HCT116 (cell line): ENCODE measurements at regions not wholly inside any gene's neighbourhood (a gene's known extent, or its start where the extent isn't known, plus 50 kb on each side); places are given as distances from the start of the nearest gene placed in this dataset.

Source experiments
- ATAC-seq: fragments of 200-7000 bp; cut with Tn5 transposase; 2 replicates; pipeline ENCODE4 v1.9.1; 2020; ENCODE audit warnings: mild to moderate bottlenecking, moderate library complexity
- BruUV-seq: library from RNA; stranded (reverse); fragments of 400-500 nt; replicated peaks from 2 replicates; lab custom pipeline; 2021; lab: Mats Ljungman, UMichigan
- CTCF ChIA-PET: fragments of 300-600 bp; sonication (Branson Sonifier 250); formaldehyde crosslinking; loops from one replicate; lab custom pipeline; 2021; ENCODE audit warnings: antibody characterized with exemption; lab: Charles Lee
- POLR2A ChIA-PET: fragments of 300-600, 350-600 bp; sonication (Branson Sonifier 250); formaldehyde crosslinking; loops from one replicate; lab custom pipeline; 2021; ENCODE audit warnings: antibody characterized with exemption; lab: Charles Lee
- RAD21 ChIA-PET, 2 experiments: fragments of 300-600 bp; sonication (Branson Sonifier 250); formaldehyde crosslinking; loops; one replicate each; lab custom pipeline; 2023; ENCODE audit warnings: low total read pairs in 2 of 2; ENCODE audit not compliant: uncharacterized antibody in 2 of 2, unreplicated experiment in 2 of 2, low non-redundant PET in 1 of 2; lab: Charles Lee
- DNase-seq: peaks from one replicate; pipeline ENCODE4 v3.0.0-alpha.2; 2010; ENCODE audit warnings: low read depth, low spot score
- H2AFZ ChIP-seq: fragments of 200-600 bp; shearing (Covaris generic), sonication (generic); 2 replicates; pipeline ENCODE4 v1.6.1; 2017; ENCODE audit warnings: low read depth, mixed run types, mixed read lengths, antibody characterized with exemption, low read length; ENCODE audit not compliant: poor library complexity, severe bottlenecking
- H3K27ac ChIP-seq: 2 replicates; pipeline ENCODE4 v1.5.1; 2012; ENCODE audit warnings: low read depth, low read length
- H3K27me3 ChIP-seq: fragments of 200-600 bp; sonication (generic); 2 replicates; pipeline ENCODE4 v1.6.1; 2016; ENCODE audit warnings: mixed run types, low read length, mixed read lengths; ENCODE audit not compliant: insufficient read depth
- H3K36me3 ChIP-seq, 2 experiments: fragments of 200-500 bp in 1 of 2; fragments of 200-600 bp in 1 of 2; sonication (Bioruptor generic) in 1 of 2; sonication (generic) in 1 of 2; 2 replicates each; pipeline versions ENCODE4 v1.5.1 to v1.6.1; 2014 to 2016; ENCODE audit warnings: low read length in 2 of 2, inconsistent platforms in 1 of 2, mixed read lengths in 1 of 2, mixed run types in 1 of 2; ENCODE audit not compliant: insufficient read depth in 2 of 2, control insufficient read depth in 1 of 2
- H3K4me1 ChIP-seq, 2 experiments: fragments of 200-600 bp in 1 of 2; sonication (generic) in 1 of 2; 2 replicates each; pipeline versions ENCODE4 v1.5.1 to v1.6.1; 2012 to 2017; ENCODE audit warnings: low read length in 2 of 2, inconsistent platforms in 1 of 2, mild to moderate bottlenecking in 1 of 2, mixed read lengths in 1 of 2, mixed run types in 1 of 2, moderate library complexity in 1 of 2; ENCODE audit not compliant: insufficient read depth in 2 of 2, control insufficient read depth in 1 of 2
- H3K4me2 ChIP-seq: fragments of 200-600 bp; sonication (generic); 2 replicates; pipeline ENCODE4 v1.6.1; 2017; ENCODE audit warnings: mixed run types, low read length, mixed read lengths
- H3K4me3 ChIP-seq, 2 experiments: fragments of 200-600 bp in 1 of 2; sonication (generic) in 1 of 2; replicated peaks in 1 of 2; 2 replicates each; pipeline ENCODE4 v1.5.1; 2011 to 2016; ENCODE audit warnings: low read length in 2 of 2, control low read depth in 1 of 2, low read depth in 1 of 2, mild to moderate bottlenecking in 1 of 2, mixed read lengths in 1 of 2, mixed run types in 1 of 2
- H3K79me2 ChIP-seq: fragments of 200-600 bp; sonication (generic); 2 replicates; pipeline ENCODE4 v1.6.1; 2017; ENCODE audit warnings: mild to moderate bottlenecking, mixed run types, low read length, moderate library complexity, mixed read lengths; ENCODE audit not compliant: insufficient read depth
- H3K9ac ChIP-seq: fragments of 200-600 bp; sonication (generic); 2 replicates; pipeline ENCODE4 v1.6.1; 2016; ENCODE audit warnings: low read length, mixed read lengths
- H3K9me2 ChIP-seq: fragments of 200-600 bp; sonication (generic), shearing (Covaris generic); 2 replicates; pipeline ENCODE4 v1.6.1; 2017; ENCODE audit warnings: mixed run types, mild to moderate bottlenecking, moderate library complexity; ENCODE audit not compliant: insufficient read depth
- H3K9me3 ChIP-seq, 2 experiments: fragments of 200-500 bp in 1 of 2; fragments of 200-600 bp in 1 of 2; sonication (Bioruptor generic) in 1 of 2; sonication (generic) in 1 of 2; 2 replicates each; pipeline ENCODE4 v1.6.1; 2014 to 2017; ENCODE audit warnings: low read length in 2 of 2, mixed read lengths in 2 of 2, inconsistent platforms in 1 of 2, low read depth in 1 of 2, mild to moderate bottlenecking in 1 of 2, mixed run types in 1 of 2, moderate library complexity in 1 of 2; ENCODE audit not compliant: control insufficient read depth in 1 of 2, insufficient read depth in 1 of 2
- H4K20me1 ChIP-seq: fragments of 200-600 bp; sonication (generic), shearing (Covaris generic); 2 replicates; pipeline ENCODE4 v1.6.1; 2017; ENCODE audit warnings: mixed run types, mild to moderate bottlenecking, moderate library complexity; ENCODE audit not compliant: insufficient read depth
- CEBPB ChIP-seq: IDR thresholded peaks from 2 replicates; pipeline ENCODE4 v1.6.1; 2012; ENCODE audit warnings: low read depth
- EGR1 ChIP-seq: IDR thresholded peaks from 2 replicates; pipeline ENCODE4 v1.6.1; 2012; ENCODE audit warnings: low read depth
- ELF1 ChIP-seq: IDR thresholded peaks from 2 replicates; pipeline ENCODE4 v1.6.1; 2012; ENCODE audit warnings: low read depth, borderline replicate concordance
- EZH2 ChIP-seq: fragments of 200-600 bp; sonication (generic); IDR thresholded peaks from 2 replicates; pipeline ENCODE4 v1.6.1; 2017; ENCODE audit warnings: antibody characterized with exemption, mixed run types
- EZH2phosphoT487 ChIP-seq: fragments of 200-600 bp; IDR thresholded peaks from 2 replicates; pipeline ENCODE4 v1.6.1; 2018; ENCODE audit warnings: antibody characterized with exemption, borderline replicate concordance
- FOSL1 ChIP-seq: IDR thresholded peaks from 2 replicates; pipeline ENCODE4 v1.6.1; 2012; ENCODE audit warnings: low read depth
- JUND ChIP-seq: IDR thresholded peaks from 2 replicates; pipeline ENCODE4 v1.6.1; 2012
- POLR2A ChIP-seq: IDR thresholded peaks from 2 replicates; pipeline ENCODE4 v1.7.0; 2011; ENCODE audit warnings: borderline replicate concordance; ENCODE audit not compliant: insufficient read depth, insufficient read length; ENCODE audit errors: extremely low read depth
- POLR2AphosphoS5 ChIP-seq: IDR thresholded peaks from 2 replicates; pipeline ENCODE4 v1.6.1; 2011; ENCODE audit warnings: mild to moderate bottlenecking, low read depth, low read length, moderate library complexity
- RAD21 ChIP-seq: IDR thresholded peaks from 2 replicates; pipeline ENCODE4 v1.6.1; 2012; ENCODE audit warnings: low read depth, mild to moderate bottlenecking
- SP1 ChIP-seq: IDR thresholded peaks from 2 replicates; pipeline ENCODE4 v1.6.1; 2012; ENCODE audit warnings: low read depth
- SRF ChIP-seq: IDR thresholded peaks from 2 replicates; pipeline ENCODE4 v1.6.1; 2012; ENCODE audit warnings: low read depth
- YY1 ChIP-seq: IDR thresholded peaks from 2 replicates; pipeline ENCODE4 v1.6.1; 2011; ENCODE audit warnings: low read length, low read depth, moderate library complexity, mild to moderate bottlenecking; ENCODE audit not compliant: insufficient replicate concordance; ENCODE audit errors: extremely low read depth
- ZBTB33 ChIP-seq: IDR thresholded peaks from 2 replicates; pipeline ENCODE4 v1.6.1; 2011; ENCODE audit warnings: mild to moderate bottlenecking, low read length, moderate library complexity; ENCODE audit not compliant: insufficient replicate concordance; ENCODE audit errors: extremely low read depth
- ZFX ChIP-seq: fragments of 450-650 bp; IDR thresholded peaks from 2 replicates; pipeline ENCODE4 v1.6.1; 2017
- intact Hi-C: fragments of 100-400 bp; cut with micrococcal nuclease; formaldehyde crosslinking; loops from 2 replicates; pipeline ENCODE4 v1.10.0; 2022
- TF ChIP-seq, protein P1 (sequence below): IDR thresholded peaks from 2 replicates; pipeline ENCODE4 v1.6.1; 2012
- TF ChIP-seq, protein P2 (sequence below), 3 experiments: fragments of 200-600 bp in 1 of 3; sonication (generic) in 1 of 3; IDR thresholded peaks in 2 of 3; conservative IDR thresholded peaks in 1 of 3; 2 replicates each; pipeline ENCODE4 v1.5.1; 2012 to 2017; ENCODE audit warnings: low read depth in 2 of 3, low read length in 2 of 3, antibody characterized with exemption in 1 of 3, borderline replicate concordance in 1 of 3, control low read depth in 1 of 3, mild to moderate bottlenecking in 1 of 3, mixed read lengths in 1 of 3, mixed run types in 1 of 3, moderate library complexity in 1 of 3; ENCODE audit not compliant: insufficient read depth in 1 of 3
- TF ChIP-seq, protein P3 (sequence below): IDR thresholded peaks from 2 replicates; pipeline ENCODE4 v1.6.1; 2012; ENCODE audit warnings: low read depth
- TF ChIP-seq, protein P4 (sequence below): IDR thresholded peaks from 2 replicates; pipeline ENCODE4 v1.6.1; 2012

GRCh38 chr3:135779590-135780235 lies 185.8 kb upstream of the PPP2R3A start:
- no peak overlapping the region for H3K27ac ChIP-seq
- intact Hi-C loops = no loop called here
- no peak overlapping the region for H3K4me2 ChIP-seq
- no peak overlapping the region for H3K9ac ChIP-seq
- H3K9me3 ChIP-seq = no peaks in the 10 kb centered on the region
- BruUV-seq = no TSS peak
- ATAC-seq = no peak
- ChIA-PET CTCF (no interaction called here), RAD21 (no interaction called here), POLR2A (no interaction called here)
- H4K20me1 ChIP-seq = no peaks in the 10 kb centered on the region
- no peaks in the 10 kb centered on the region for H3K4me1 ChIP-seq
- no peak for DNase-seq
- no peaks in the 10 kb centered on the region for H3K9me2 ChIP-seq
- H3K4me3 ChIP-seq = no peak overlapping the region
- peaks cover 28% of the 10 kb centered on the region for H3K27me3 ChIP-seq
- no peaks in the 10 kb centered on the region for H3K36me3 ChIP-seq
- TF ChIP-seq, protein P1, sequence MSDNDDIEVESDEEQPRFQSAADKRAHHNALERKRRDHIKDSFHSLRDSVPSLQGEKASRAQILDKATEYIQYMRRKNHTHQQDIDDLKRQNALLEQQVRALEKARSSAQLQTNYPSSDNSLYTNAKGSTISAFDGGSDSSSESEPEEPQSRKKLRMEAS = no peak
- TF ChIP-seq EZH2 = no peak
- no peak for TF ChIP-seq SP1
- no peak for TF ChIP-seq ZBTB33
- TF ChIP-seq, protein P2, sequence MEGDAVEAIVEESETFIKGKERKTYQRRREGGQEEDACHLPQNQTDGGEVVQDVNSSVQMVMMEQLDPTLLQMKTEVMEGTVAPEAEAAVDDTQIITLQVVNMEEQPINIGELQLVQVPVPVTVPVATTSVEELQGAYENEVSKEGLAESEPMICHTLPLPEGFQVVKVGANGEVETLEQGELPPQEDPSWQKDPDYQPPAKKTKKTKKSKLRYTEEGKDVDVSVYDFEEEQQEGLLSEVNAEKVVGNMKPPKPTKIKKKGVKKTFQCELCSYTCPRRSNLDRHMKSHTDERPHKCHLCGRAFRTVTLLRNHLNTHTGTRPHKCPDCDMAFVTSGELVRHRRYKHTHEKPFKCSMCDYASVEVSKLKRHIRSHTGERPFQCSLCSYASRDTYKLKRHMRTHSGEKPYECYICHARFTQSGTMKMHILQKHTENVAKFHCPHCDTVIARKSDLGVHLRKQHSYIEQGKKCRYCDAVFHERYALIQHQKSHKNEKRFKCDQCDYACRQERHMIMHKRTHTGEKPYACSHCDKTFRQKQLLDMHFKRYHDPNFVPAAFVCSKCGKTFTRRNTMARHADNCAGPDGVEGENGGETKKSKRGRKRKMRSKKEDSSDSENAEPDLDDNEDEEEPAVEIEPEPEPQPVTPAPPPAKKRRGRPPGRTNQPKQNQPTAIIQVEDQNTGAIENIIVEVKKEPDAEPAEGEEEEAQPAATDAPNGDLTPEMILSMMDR (IDR thresholded peaks at IDR 0.05 in 2 of 3, conservative IDR thresholded peaks at IDR 0.05 in 1 of 3; ENCODE audit: borderline replicate concordance in 1 of 3, insufficient read depth in 1 of 3, low read depth in 2 of 3, low read length in 2 of 3) = no peak
- TF ChIP-seq FOSL1 = no peak
- TF ChIP-seq, protein P3, sequence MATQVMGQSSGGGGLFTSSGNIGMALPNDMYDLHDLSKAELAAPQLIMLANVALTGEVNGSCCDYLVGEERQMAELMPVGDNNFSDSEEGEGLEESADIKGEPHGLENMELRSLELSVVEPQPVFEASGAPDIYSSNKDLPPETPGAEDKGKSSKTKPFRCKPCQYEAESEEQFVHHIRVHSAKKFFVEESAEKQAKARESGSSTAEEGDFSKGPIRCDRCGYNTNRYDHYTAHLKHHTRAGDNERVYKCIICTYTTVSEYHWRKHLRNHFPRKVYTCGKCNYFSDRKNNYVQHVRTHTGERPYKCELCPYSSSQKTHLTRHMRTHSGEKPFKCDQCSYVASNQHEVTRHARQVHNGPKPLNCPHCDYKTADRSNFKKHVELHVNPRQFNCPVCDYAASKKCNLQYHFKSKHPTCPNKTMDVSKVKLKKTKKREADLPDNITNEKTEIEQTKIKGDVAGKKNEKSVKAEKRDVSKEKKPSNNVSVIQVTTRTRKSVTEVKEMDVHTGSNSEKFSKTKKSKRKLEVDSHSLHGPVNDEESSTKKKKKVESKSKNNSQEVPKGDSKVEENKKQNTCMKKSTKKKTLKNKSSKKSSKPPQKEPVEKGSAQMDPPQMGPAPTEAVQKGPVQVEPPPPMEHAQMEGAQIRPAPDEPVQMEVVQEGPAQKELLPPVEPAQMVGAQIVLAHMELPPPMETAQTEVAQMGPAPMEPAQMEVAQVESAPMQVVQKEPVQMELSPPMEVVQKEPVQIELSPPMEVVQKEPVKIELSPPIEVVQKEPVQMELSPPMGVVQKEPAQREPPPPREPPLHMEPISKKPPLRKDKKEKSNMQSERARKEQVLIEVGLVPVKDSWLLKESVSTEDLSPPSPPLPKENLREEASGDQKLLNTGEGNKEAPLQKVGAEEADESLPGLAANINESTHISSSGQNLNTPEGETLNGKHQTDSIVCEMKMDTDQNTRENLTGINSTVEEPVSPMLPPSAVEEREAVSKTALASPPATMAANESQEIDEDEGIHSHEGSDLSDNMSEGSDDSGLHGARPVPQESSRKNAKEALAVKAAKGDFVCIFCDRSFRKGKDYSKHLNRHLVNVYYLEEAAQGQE = no peak
- no peak for TF ChIP-seq SRF
- no peak for TF ChIP-seq POLR2AphosphoS5
- no peak for TF ChIP-seq JUND
- TF ChIP-seq, protein P4, sequence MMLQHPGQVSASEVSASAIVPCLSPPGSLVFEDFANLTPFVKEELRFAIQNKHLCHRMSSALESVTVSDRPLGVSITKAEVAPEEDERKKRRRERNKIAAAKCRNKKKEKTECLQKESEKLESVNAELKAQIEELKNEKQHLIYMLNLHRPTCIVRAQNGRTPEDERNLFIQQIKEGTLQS = no peak
- TF ChIP-seq EGR1 = no peak
- TF ChIP-seq ELF1 = no peak
- TF ChIP-seq RAD21 = no peak
- no peak for TF ChIP-seq POLR2A
- no peak for TF ChIP-seq YY1
- TF ChIP-seq EZH2phosphoT487 = no peak
- TF ChIP-seq CEBPB = no peak
- TF ChIP-seq ZFX = no peak
- TF ChIP-seq, all 23 proteins: peak for 0
- no peak overlapping the region for H2AFZ ChIP-seq
- no peaks in the 10 kb centered on the region for H3K79me2 ChIP-seq
